ENCODE measurements at regions not wholly inside any gene's neighbourhood (a gene's known extent, or its start where the extent isn't known, plus 50 kb on each side); places are given as distances from the start of the nearest gene placed in this dataset.

GRCh38 chrX:20515841-20516461 lies 249.2 kb upstream of the RPS6KA3 start:
- DNase-seq: no peak

- no peak for DNase-seq
These were observed 247.6 kb upstream of the RPS6KA3 start for GRCh38 chrX:20514358-20514757.

- no peak for DNase-seq
These were observed 246.5 kb upstream of the RPS6KA3 start for GRCh38 chrX:20513185-20513584.

- no peak for DNase-seq
These were observed 245.1 kb upstream of the RPS6KA3 start for GRCh38 chrX:20511792-20512191.

- DNase-seq: no peak
These were observed 241.4 kb upstream of the RPS6KA3 start for GRCh38 chrX:20507901-20508620.

GRCh38 chrX:20506739-20507138 lies 240.0 kb upstream of the RPS6KA3 start:
- DNase-seq: no peak

GRCh38 chrX:20500949-20501348 lies 234.2 kb upstream of the RPS6KA3 start:
- no peak for DNase-seq

GRCh38 chrX:20500171-20500865 lies 233.6 kb upstream of the RPS6KA3 start:
- DNase-seq: no peak

- no peak for DNase-seq
These were observed 233.1 kb upstream of the RPS6KA3 start for GRCh38 chrX:20499763-20500162.

- no peak for DNase-seq
These were observed 232.3 kb upstream of the RPS6KA3 start for GRCh38 chrX:20498851-20499635.

GRCh38 chrX:20495575-20495974 lies 228.9 kb upstream of the RPS6KA3 start:
- DNase-seq: no peak

- DNase-seq: no peak
These were observed 221.8 kb upstream of the RPS6KA3 start for GRCh38 chrX:20488473-20488872.

GRCh38 chrX:20487227-20487626 lies 220.5 kb upstream of the RPS6KA3 start:
- no peak for DNase-seq

- DNase-seq: no peak
These were observed 214.9 kb upstream of the RPS6KA3 start for GRCh38 chrX:20481632-20482031.

- no peak for DNase-seq
These were observed 213.2 kb upstream of the RPS6KA3 start for GRCh38 chrX:20479896-20480295.

GRCh38 chrX:20479048-20479447 lies 212.3 kb upstream of the RPS6KA3 start:
- DNase-seq: no peak

- no peak for DNase-seq
These were observed 211.3 kb upstream of the RPS6KA3 start for GRCh38 chrX:20477836-20478524.

- no peak for DNase-seq
These were observed 210.5 kb upstream of the RPS6KA3 start for GRCh38 chrX:20477219-20477618.

GRCh38 chrX:20472620-20473258 lies 206.0 kb upstream of the RPS6KA3 start:
- no peak for DNase-seq

GRCh38 chrX:20472148-20472547 lies 205.4 kb upstream of the RPS6KA3 start:
- no peak for DNase-seq

- DNase-seq: no peak
These were observed 204.8 kb upstream of the RPS6KA3 start for GRCh38 chrX:20471483-20471882.
